Left colon (tissue), 2 donors: ENCODE measurements at regions not wholly inside any gene's neighbourhood (a gene's known extent, or its start where the extent isn't known, plus 50 kb on each side); places are given as distances from the start of the nearest gene placed in this dataset.
"Not testable (repeated sequence)": the region's sequence is repeated elsewhere in the genome, so short reads cannot be mapped to it uniquely, and the experiment has no call there.

ENCODE experiments used
- ATAC-seq: fragments of 200-7000 bp; cut with Tn5 transposase; one replicate; pipeline ENCODE4 v1.9.1; 2020; ENCODE audit warnings: mild to moderate bottlenecking, moderate library complexity
- DNase-seq, 2 donors: peaks; one replicate each; pipeline ENCODE4 v3.0.0-alpha.2; 2020
- intact Hi-C, 2 donors: fragments of 100-400 bp; cut with DNase I in 1 of 2; cut with micrococcal nuclease in 1 of 2; formaldehyde crosslinking; loops; one replicate each; pipeline versions ENCODE4 v1.11.2 to v1.14.0; 2022; cut with DNase I, micrococcal nuclease
- donor health status: DM: no; HTN: no; CAD: no.
- donor health status: DM: yes; HTN: yes; CAD: no.

DNA sequence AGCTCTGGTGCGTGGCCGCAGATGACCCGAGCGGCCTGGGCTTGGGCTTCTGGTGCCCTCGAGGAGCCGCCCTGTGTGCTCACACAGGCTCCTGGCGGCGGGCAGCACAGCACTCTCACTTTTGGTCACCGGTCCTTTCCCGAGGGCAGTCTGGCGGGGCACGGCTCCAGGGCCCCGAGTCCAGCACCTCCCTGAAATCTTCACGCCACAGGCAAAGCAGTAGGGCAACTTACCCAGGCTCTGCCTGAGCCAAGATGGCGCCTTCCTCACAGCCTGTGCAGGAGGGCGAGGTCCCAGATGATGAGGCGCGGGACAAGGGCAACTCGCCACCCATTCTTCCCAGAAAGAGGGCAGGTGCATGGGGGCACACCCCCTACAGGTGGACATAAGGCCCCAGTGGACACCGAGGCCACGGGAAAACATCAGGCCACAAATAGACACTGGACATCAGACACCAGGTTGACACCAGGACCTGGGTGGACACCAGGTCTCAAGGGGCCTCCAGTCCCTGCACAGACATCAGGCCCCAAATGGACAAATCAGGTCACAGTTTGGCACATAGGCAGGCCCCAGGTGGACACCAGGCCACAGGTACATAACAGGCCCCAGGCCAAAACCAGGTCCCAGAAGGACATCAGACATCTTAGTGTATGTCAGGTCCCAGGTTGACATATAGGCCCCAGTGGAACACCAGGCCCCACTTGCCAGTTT lies 57.6 kb upstream of the SEPTIN5 start:
- intact Hi-C loops: no loop called here
- ATAC-seq (no peak), DNase-seq (no peak)

DNA sequence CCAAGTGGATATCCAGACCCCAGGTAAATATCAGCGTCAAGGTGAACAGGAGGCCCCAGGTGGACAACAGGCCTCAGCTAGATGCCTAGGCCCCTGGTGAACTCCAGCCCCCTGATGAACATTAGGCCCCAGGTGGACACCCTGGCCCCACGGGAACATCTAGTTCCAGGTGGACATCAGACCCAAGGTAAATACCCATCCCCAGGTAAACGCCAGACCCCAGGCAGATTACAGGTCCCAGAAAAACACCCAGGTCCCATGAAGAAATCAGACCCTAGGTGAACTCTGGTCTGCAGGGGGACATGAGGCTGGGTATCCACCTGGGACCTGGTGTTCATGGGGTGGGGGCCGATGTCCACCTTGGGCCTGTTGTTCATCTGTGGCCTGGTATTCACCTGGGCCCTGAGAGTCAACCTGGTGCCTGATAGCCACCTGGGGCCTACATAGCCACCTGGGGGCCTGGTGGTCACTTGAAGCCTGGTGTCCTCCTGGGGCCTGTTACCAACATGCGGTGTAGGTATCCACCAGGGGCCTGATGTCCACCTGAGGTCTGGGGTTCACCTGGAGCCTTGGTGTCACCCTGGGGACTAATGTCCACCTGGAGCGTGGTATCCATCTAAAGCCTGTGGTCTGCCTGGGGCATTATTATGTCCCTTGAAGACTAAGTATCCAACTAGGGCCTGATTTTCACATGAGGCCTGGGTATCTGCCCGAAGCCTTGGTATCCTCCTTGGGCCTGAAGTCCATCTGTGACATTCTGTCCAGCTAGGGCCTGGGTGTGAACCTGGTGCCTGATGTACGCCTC lies 56.8 kb upstream of the SEPTIN5 start:
- intact Hi-C loops: no loop called here

DNA sequence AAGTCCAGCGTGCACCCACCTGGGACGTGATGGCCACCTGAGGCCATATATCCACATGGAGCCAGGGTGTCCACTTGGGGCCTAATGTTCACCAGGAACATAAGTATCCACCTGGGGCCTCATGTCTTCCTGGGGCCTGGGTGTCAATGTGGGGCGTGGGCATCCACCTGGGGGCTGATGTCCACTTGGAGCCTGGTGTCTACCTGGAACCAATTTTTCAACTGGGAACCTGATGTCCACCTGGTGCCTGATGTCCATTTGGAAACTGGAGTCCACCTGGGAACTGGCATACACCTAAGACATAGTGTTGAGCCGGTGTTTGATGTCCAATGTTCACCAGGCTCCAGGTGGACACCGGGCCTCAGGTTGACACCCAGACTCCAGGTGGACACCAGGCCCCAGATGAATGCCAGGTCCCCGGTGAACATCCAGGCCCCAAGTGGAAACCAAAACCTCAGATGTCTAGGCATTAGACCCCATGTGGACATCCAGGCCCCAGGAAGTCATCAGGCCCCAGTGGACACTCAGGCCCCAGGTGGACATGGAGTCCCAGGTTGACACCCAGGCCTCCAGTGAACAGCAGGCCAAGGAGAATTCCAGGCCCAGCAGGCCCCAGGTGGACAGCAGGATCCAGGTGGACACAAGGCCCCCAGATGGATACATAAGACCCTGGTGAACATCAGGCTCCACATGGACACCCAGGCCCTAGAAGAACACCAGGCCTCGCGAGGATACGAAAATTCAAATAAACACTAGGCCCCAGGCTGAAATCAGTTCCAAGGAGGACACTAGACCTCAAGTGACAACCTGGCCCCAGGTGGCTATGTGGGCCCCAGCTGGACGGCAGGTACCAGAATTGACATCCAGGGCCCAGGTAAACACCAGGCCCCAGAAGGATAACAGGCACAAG lies 56.0 kb upstream of the SEPTIN5 start:
- intact Hi-C loops: no loop called here
- ATAC-seq (no peak), DNase-seq (no peak)

More for the DNA sequence above, 56.8 kb upstream of the SEPTIN5 start:
- DNase-seq: no peak
- no peak for ATAC-seq

DNA sequence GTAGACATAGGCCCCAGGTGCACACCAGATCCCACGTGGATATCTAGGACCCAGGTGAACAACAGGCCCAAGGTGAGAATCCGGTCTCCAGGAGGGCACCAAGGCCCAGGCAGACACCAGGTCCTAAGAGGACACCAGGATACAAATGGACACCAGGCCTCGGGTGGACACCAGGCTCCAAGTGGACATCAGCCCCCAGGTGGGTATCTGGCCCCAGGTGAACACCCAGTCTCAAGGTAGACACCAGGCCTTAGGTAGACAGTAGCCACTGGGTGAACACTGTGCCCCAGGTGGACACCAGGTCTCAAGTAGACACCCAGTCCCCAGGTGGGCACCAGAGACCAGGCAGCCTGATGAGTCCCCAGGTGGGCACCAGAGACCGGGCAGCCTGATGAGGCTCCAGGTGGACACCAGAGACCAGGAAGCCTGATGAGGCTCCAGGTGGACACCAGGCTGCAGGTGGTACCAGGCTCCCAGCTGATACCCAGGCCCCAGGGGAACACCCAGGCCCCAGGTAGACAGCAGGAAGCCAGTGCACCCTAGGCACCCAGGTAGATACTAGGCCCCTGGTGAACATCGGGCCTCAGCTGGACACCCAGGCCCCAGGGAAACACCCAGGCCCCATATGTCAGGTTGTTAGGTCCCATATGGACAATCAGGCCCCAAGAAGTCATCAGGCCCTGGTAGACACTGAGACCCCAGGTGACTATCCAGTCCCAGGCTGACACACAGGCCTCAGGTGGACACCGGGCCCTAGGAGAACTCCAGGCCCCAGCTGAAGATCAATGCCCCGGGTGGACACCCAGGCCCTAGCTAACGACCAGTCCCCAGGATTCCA lies 55.1 kb upstream of the SEPTIN5 start:
- no peak for ATAC-seq
- DNase-seq: no peak
- intact Hi-C loops: no loop called here

DNA sequence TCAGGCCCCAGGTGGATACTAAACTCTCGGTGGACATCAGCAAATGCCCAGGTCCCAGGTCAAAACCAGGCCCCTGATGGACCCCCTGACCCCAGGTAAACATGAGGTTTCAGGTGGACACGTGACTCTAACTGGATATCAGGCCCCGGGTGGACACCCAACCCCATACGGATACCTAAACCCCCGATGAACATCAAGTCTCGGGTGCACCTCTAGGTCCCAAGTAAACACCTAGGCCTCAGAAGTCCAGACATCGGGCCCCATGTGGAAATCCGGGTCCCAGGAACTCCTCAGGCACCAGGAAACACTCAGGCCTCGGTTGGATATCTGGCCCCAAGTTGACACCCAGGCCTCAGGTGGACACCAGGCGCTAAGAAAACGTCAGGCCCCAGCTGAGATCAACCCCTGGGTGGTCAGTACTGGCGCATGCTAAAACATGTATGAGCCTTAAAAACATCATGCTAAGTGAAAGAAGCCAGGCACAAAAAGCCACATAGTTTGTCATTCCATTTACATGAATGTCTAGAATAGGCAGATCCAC lies 54.4 kb upstream of the SEPTIN5 start:
- intact Hi-C loops: no loop called here

DNA sequence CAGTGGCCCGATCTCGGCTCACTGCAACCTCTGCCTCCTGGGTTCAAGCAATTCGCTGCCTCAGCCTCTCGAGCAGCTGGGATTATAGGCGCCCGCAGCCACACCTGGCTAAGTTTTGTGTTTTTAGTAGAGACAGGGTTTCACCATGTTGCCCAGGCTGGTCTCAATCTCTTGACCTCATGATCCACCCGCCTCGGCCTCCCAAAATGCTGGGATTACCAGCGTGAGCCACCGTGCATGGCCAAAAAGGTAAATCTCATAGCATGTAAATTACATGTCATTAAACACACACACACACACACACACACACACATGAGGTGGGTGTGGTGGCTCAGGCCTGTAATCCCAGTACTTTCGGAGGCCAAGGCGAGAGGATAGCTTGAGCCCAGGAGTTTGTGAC lies 53.7 kb upstream of the SEPTIN5 start:
- DNase-seq, intact Hi-C loops, ATAC-seq: not testable (repeated sequence)

More for the DNA sequence above, 54.4 kb upstream of the SEPTIN5 start:
- DNase-seq (no peak), ATAC-seq (no peak)

DNA sequence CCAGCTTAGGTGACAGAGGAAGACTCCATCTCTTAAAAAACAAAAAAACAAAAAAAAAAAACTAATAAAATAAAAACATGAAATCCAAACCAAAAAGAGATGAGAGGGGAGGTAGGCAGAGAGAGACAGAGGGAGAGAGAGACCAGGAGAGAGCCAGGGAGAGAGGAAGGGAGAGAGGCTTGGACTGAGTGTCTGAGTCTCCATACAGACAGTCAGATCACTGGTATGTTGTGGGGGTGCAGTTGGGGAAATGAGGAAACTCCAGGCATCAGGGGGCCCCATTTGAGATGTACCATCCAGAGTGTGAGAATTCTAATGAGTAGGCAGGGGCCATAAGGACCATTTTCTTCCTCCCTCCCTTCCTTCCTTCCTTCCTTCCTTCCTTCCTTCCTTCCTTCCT lies 53.1 kb upstream of the SEPTIN5 start:
- no peak for ATAC-seq
- no peak for DNase-seq
- intact Hi-C loops: no loop called here

DNA sequence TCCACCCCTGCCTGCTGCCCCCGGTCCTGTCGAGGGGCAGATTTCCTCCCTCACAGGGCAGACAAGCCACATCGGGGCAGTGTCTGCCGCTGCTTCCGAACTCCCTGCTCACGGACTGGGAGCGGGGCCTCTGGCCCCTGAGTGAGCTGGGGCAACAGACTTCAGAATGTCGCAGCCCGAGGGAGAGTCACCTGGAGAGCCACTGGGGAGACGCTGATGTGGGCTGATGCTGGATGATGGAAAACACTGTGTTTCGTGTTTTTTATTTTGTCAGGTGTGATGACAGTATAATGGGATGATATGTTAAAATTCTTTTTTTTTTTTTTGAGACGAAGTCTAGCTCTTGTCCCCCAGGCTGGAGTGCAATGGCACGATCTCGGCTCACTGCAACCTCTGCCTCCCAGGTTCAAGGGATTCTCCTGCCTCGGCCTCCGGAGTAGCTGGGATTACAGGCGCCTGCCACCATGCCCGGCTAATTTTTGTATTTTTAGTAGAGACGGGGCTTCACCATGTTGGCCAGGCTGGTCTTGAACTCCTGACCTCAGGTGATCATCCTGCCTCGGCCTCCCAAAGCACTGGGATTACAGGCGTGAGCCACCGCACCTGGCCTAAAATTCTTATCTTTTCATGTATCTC lies 52.1 kb upstream of the SEPTIN5 start:
- intact Hi-C loops, ATAC-seq, DNase-seq: not testable (repeated sequence)

DNA sequence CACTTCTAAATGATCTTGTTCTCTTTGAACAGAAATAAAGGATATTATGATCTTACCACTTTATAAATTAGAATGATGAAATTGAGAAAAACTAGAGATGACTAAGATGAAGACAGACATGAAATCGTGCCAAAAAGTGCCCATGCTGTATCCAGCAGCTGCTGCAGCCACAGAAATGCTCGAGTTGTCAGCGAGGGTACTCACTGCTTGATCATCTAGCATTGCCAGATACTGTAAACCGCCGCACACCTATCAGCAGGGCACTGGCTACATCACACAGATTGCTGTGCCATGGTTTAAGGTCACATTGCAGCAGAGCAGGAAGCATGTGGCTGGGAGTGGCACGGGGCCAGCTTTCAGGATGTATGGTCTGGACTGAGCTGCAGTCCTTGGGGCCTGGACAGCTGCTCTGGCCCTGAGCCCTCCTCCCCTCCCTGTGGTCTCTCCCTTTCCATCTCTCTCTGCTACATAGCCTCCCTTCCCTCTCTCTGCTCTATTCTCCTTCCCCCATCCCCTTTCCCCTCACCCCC lies 51.0 kb upstream of the SEPTIN5 start:
- DNase-seq: peak in 1 of 2 donors; percentile 69
- intact Hi-C loops: no loop called here
- ATAC-seq: peak; percentile 77

DNA sequence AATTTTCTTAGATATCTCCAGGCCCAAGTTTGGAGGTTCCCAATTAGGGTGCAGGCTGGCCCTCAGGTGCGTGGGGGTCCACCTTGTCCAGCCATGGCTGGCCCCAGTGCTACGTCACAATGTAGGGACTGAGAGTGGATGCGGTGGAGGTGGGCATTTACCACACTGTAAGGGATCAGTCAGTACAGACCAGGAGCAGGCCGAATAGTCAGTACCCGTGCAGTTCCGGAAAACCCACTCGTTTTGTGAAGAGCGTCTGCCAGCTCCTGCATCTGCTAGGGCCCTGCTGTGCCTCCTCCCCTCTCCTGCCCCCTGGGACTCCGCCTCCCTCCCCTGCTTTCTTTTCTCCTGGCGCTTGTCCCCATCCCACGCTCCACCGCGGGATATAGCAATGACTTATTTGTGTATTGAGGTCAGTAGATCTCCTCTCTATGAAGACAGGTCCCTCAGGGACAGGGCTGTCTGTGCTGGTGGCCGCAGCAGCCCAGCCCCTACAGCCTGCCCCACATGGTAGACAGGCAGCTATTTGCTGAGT lies 50.4 kb upstream of the SEPTIN5 start:
- ATAC-seq: no peak
- intact Hi-C loops: no loop called here
- DNase-seq: no peak

DNA sequence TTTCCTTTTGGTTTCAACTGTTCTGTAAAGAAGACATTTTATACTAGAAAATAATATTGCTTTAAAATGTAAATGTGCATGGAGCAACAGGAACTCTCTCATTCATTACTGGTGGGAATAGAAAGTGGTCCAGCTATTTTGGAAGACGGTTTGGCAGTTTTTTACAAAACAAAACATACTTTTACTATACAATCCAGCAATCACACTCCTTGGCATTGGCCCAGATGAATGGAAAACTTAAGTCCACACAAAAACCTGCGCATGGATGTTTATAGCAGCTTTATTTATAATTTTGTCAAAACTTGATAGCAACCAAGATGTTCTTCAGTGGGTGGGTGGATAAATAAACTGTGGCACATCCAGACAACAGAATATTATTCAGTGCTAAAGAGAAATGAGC lies 49.9 kb upstream of the SEPTIN5 start:
- DNase-seq (no peak), ATAC-seq (no peak)
- intact Hi-C loops: no loop called here
